ENCODE measurements at regions not wholly inside any gene's neighbourhood (a gene's known extent, or its start where the extent isn't known, plus 50 kb on each side); places are given as distances from the start of the nearest gene placed in this dataset.
A peak's percentile ranks its signal among the peaks of the same experiment; 100 is the strongest.

GRCh38 chr1:83573776-83574175 is 425.2 kb downstream of the TTLL7 start:
- DNase-seq (ENCODE audit: low spot score), result no peak

GRCh38 chr1:83571536-83571935 is 427.4 kb downstream of the TTLL7 start:
- no peak for DNase-seq (ENCODE audit: low spot score)

- DNase-seq (ENCODE audit: low spot score), result no peak
Measured at GRCh38 chr1:83561346-83561745, 437.6 kb downstream of the TTLL7 start.

GRCh38 chr1:83559129-83559840 is 439.6 kb downstream of the TTLL7 start:
- peak; percentile 15 for DNase-seq (ENCODE audit: low spot score)

GRCh38 chr1:83555871-83556270 is 443.1 kb downstream of the TTLL7 start:
- DNase-seq (ENCODE audit: low spot score), result no peak

- no peak for DNase-seq (ENCODE audit: low spot score)
Measured at GRCh38 chr1:83554174-83554573, 444.8 kb downstream of the TTLL7 start.

GRCh38 chr1:83552820-83553219 is 446.1 kb downstream of the TTLL7 start:
- no peak for DNase-seq (ENCODE audit: low spot score)

- no peak for DNase-seq (ENCODE audit: low spot score)
Measured at GRCh38 chr1:83548311-83548710, 450.6 kb downstream of the TTLL7 start.

- no peak for DNase-seq (ENCODE audit: low spot score)
Measured at GRCh38 chr1:83547901-83548300, 451.0 kb downstream of the TTLL7 start.

- no peak for DNase-seq (ENCODE audit: low spot score)
Measured at GRCh38 chr1:83546874-83547273, 452.1 kb downstream of the TTLL7 start.

- DNase-seq (ENCODE audit: low spot score), result peak; percentile 7
Measured at GRCh38 chr1:83545066-83545862, 453.7 kb downstream of the TTLL7 start.

- no peak for DNase-seq (ENCODE audit: low spot score)
Measured at GRCh38 chr1:83543222-83543973, 455.5 kb downstream of the TTLL7 start.

- DNase-seq (ENCODE audit: low spot score), result no peak
Measured at GRCh38 chr1:83531521-83532309, 467.2 kb downstream of the TTLL7 start.

- no peak for DNase-seq (ENCODE audit: low spot score)
Measured at GRCh38 chr1:83530506-83530905, 468.4 kb downstream of the TTLL7 start.

GRCh38 chr1:83527987-83528386 is 470.9 kb downstream of the TTLL7 start:
- DNase-seq (ENCODE audit: low spot score), result no peak

GRCh38 chr1:83520797-83521196 is 478.1 kb downstream of the TTLL7 start:
- peak; percentile 19 for DNase-seq (ENCODE audit: low spot score)

- no peak for DNase-seq (ENCODE audit: low spot score)
Measured at GRCh38 chr1:83516369-83516768, 482.6 kb downstream of the TTLL7 start.

GRCh38 chr1:83515578-83516154 is 483.3 kb downstream of the TTLL7 start:
- DNase-seq (ENCODE audit: low spot score), result no peak

- DNase-seq (ENCODE audit: low spot score), result no peak
Measured at GRCh38 chr1:83512373-83513193, 486.3 kb downstream of the TTLL7 start.

- DNase-seq (ENCODE audit: low spot score), result no peak
Measured at GRCh38 chr1:83511146-83511726, 487.7 kb downstream of the TTLL7 start.

Measured in NAMALWA (cell line).